MM.1S (cell line): ENCODE measurements at regions not wholly inside any gene's neighbourhood (a gene's known extent, or its start where the extent isn't known, plus 50 kb on each side); places are given as distances from the start of the nearest gene placed in this dataset.

ENCODE experiments used
- DNase-seq: peaks from one replicate; pipeline ENCODE4 v3.0.0-alpha.2; 2015
- H2AFZ ChIP-seq: fragments of 300-600 bp; sonication (generic); 2 replicates; pipeline ENCODE4 v1.6.0; 2016; ENCODE audit warnings: antibody characterized with exemption, low read length
- H3F3A ChIP-seq: fragments of 300-600 bp; sonication (generic); 2 replicates; pipeline ENCODE4 v1.6.1; 2016; ENCODE audit warnings: mild to moderate bottlenecking, antibody characterized with exemption, low read length, moderate library complexity, mixed read lengths; ENCODE audit not compliant: insufficient read depth
- H3K27ac ChIP-seq: fragments of 300-600 bp; sonication (generic); 2 replicates; pipeline ENCODE4 v1.5.1; 2016; ENCODE audit warnings: mild to moderate bottlenecking, low read length
- H3K27me3 ChIP-seq: fragments of 300-600 bp; sonication (generic); replicated peaks from 2 replicates; pipeline ENCODE4 v1.6.0; 2016; ENCODE audit warnings: low read length; ENCODE audit not compliant: insufficient read depth
- H3K36me3 ChIP-seq: fragments of 300-600 bp; sonication (generic); replicated peaks from 2 replicates; pipeline ENCODE4 v1.6.1; 2016; ENCODE audit warnings: mild to moderate bottlenecking, low read length, mixed read lengths; ENCODE audit not compliant: insufficient read depth
- H3K4me1 ChIP-seq: fragments of 300-600 bp; sonication (generic); 2 replicates; pipeline ENCODE4 v1.6.1; 2016; ENCODE audit warnings: low read length, mixed read lengths
- H3K4me2 ChIP-seq: fragments of 300-600 bp; sonication (generic); 2 replicates; pipeline ENCODE4 v1.6.0; 2016; ENCODE audit warnings: low read depth, low read length
- H3K4me3 ChIP-seq: fragments of 300-600 bp; sonication (generic); 2 replicates; pipeline ENCODE4 v1.5.1; 2016; ENCODE audit warnings: low read length, mixed read lengths
- H3K79me2 ChIP-seq: fragments of 300-600 bp; sonication (generic); 2 replicates; pipeline ENCODE4 v1.6.1; 2016; ENCODE audit warnings: mixed run types, low read length, mixed read lengths
- H3K9ac ChIP-seq: fragments of 300-600 bp; sonication (generic); 2 replicates; pipeline ENCODE4 v1.6.1; 2016; ENCODE audit warnings: low read length, mixed read lengths
- H3K9me2 ChIP-seq: fragments of 300-600 bp; sonication (generic); replicated peaks from 2 replicates; pipeline ENCODE4 v1.6.1; 2016; ENCODE audit warnings: mild to moderate bottlenecking, low read length, mixed read lengths; ENCODE audit not compliant: insufficient read depth
- H3K9me3 ChIP-seq: fragments of 300-600 bp; sonication (generic); replicated peaks from 2 replicates; pipeline ENCODE4 v1.6.1; 2016; ENCODE audit warnings: mild to moderate bottlenecking, low read length, mixed read lengths; ENCODE audit not compliant: insufficient read depth
- H4K20me1 ChIP-seq: fragments of 300-600 bp; sonication (generic); 2 replicates; pipeline ENCODE4 v1.6.1; 2016; ENCODE audit warnings: mild to moderate bottlenecking, low read length, moderate library complexity, mixed read lengths; ENCODE audit not compliant: insufficient read depth
- EZH2 ChIP-seq: fragments of 300-600 bp; sonication (generic); optimal IDR thresholded peaks from 2 replicates; pipeline ENCODE3; 2017; ENCODE audit warnings: low read depth, mild to moderate bottlenecking, antibody characterized with exemption, low read length, mixed read lengths
- EZH2phosphoT487 ChIP-seq: fragments of 300-600 bp; sonication (generic); IDR thresholded peaks from 2 replicates; pipeline ENCODE4 v1.6.1; 2018; ENCODE audit warnings: antibody characterized with exemption, low read length
- TF ChIP-seq, protein P1 (sequence below): fragments of 300-600 bp; sonication (generic); IDR thresholded peaks from 2 replicates; pipeline ENCODE4 v1.5.1; 2016; ENCODE audit warnings: antibody characterized with exemption, low read length, mixed read lengths

DNA sequence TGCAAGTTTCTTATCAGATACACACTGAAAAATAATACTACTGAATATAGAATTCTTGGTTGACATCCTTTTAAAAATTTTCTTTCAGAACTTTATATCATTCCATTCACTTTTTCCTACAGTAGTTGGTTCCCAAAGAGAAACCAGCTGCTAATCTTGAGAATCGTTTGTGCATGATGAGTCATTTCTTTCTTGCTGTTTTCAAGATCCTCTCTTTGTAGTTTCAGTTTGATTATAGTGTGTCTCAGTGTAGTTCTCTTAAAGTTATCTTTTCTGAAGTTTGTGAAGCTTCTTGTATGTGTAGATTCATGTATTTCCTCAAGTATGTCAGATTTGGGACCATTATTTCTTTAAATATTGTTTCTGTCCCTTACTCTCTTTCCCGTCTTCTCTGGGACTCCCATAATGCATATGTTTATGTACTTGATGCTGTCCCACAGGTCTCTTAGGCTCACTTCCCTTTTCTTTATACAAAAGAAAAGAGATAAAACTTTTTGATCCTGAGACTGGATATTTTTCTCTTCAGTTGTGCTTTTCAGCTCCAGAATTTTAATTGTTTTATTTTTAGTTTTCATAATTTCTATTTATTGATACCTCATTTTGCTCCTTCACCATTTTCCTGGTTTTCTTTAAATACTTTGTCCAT lies 801.0 kb downstream of the TDRD15 start:
- Histone ChIP-seq H3K4me3 (peak overlapping the region; percentile 19; the same call in 1 of the 2 replicates), H3K4me1 (no peaks in the 10 kb centered on the region), H3K9me3 (no peaks in the 10 kb centered on the region), H3K36me3 (no peaks in the 10 kb centered on the region), H3K9me2 (no peaks in the 10 kb centered on the region), H2AFZ (0 out of 2 replicates have a peak overlapping the region, but pooled peaks have one; percentile 2), H3K27me3 (no peaks in the 10 kb centered on the region), H3K4me2 (peak overlapping the region; percentile 13; the same call in 1 of the 2 replicates), H3K79me2 (no peaks in the 10 kb centered on the region), H3K9ac (no peak overlapping the region), H3F3A (no peaks in the 10 kb centered on the region), H4K20me1 (no peaks in the 10 kb centered on the region), H3K27ac (peak overlapping the region; percentile 26; the same call in 1 of the 2 replicates)
- TF ChIP-seq, protein P1, sequence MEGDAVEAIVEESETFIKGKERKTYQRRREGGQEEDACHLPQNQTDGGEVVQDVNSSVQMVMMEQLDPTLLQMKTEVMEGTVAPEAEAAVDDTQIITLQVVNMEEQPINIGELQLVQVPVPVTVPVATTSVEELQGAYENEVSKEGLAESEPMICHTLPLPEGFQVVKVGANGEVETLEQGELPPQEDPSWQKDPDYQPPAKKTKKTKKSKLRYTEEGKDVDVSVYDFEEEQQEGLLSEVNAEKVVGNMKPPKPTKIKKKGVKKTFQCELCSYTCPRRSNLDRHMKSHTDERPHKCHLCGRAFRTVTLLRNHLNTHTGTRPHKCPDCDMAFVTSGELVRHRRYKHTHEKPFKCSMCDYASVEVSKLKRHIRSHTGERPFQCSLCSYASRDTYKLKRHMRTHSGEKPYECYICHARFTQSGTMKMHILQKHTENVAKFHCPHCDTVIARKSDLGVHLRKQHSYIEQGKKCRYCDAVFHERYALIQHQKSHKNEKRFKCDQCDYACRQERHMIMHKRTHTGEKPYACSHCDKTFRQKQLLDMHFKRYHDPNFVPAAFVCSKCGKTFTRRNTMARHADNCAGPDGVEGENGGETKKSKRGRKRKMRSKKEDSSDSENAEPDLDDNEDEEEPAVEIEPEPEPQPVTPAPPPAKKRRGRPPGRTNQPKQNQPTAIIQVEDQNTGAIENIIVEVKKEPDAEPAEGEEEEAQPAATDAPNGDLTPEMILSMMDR: no peak
- TF ChIP-seq EZH2phosphoT487 (no peak), EZH2 (no peak)
- peak; percentile 39 for DNase-seq

GRCh38 chr2:21928292-21928691 lies 804.5 kb downstream of the TDRD15 start:
- H3K79me2 ChIP-seq: no peaks in the 10 kb centered on the region
- no peak overlapping the region for H3K4me3 ChIP-seq
- H2AFZ ChIP-seq: no peak overlapping the region
- no peak for DNase-seq
- H3F3A ChIP-seq: no peaks in the 10 kb centered on the region
- H3K27me3 ChIP-seq: no peaks in the 10 kb centered on the region
- H3K27ac ChIP-seq: no peak overlapping the region
- no peaks in the 10 kb centered on the region for H4K20me1 ChIP-seq
- H3K9ac ChIP-seq: no peak overlapping the region
- H3K4me2 ChIP-seq: no peak overlapping the region
- no peaks in the 10 kb centered on the region for H3K4me1 ChIP-seq
- H3K36me3 ChIP-seq: no peaks in the 10 kb centered on the region
- no peaks in the 10 kb centered on the region for H3K9me2 ChIP-seq
- TF ChIP-seq, protein P1: no peak
- TF ChIP-seq EZH2phosphoT487: no peak
- H3K9me3 ChIP-seq: no peaks in the 10 kb centered on the region

DNA sequence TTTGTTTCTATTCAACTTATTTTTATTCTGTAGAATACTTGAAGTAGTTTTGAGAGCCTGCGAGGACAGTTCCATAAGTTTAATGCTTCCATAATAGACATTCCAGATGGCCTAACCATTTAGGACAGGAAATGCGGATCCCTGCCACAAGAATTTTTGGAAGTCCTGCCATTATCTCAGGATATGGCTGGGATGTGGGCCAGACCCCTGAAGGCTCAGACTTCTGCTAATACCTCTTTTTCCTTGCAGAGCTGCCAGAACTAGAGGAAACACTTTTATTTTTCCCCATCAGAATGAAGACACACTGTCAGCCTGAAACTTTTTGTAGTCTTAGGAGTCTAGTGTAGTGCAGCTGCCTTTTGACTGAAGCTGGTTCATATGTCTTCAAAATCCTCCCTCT lies 806.5 kb downstream of the TDRD15 start:
- no peak overlapping the region for H3K4me3 ChIP-seq
- no peaks in the 10 kb centered on the region for H3K9me3 ChIP-seq
- H3K9ac ChIP-seq: no peak overlapping the region
- H3K79me2 ChIP-seq: no peaks in the 10 kb centered on the region
- H4K20me1 ChIP-seq: no peaks in the 10 kb centered on the region
- no peak for DNase-seq
- H2AFZ ChIP-seq: no peak overlapping the region
- H3K9me2 ChIP-seq: no peaks in the 10 kb centered on the region
- H3K27ac ChIP-seq: no peak overlapping the region
- no peaks in the 10 kb centered on the region for H3K36me3 ChIP-seq
- no peak for TF ChIP-seq EZH2phosphoT487
- TF ChIP-seq, protein P1: no peak
- TF ChIP-seq EZH2: no peak
- no peaks in the 10 kb centered on the region for H3F3A ChIP-seq
- H3K4me1 ChIP-seq: no peaks in the 10 kb centered on the region
- no peak overlapping the region for H3K4me2 ChIP-seq
- H3K27me3 ChIP-seq: no peaks in the 10 kb centered on the region
